NCI-H2081 treated with DMSO at 0.1 percent for 48 hours (cell line): ENCODE measurements at regions not wholly inside any gene's neighbourhood (a gene's known extent, or its start where the extent isn't known, plus 50 kb on each side); places are given as distances from the start of the nearest gene placed in this dataset.
"Not testable (repeated sequence)": the region's sequence is repeated elsewhere in the genome, so short reads cannot be mapped to it uniquely, and the experiment has no call there.

ENCODE experiments used
- DNase-seq: peaks from one replicate; lab custom pipeline; 2025; lab: John Stamatoyannopoulos, UW

DNA sequence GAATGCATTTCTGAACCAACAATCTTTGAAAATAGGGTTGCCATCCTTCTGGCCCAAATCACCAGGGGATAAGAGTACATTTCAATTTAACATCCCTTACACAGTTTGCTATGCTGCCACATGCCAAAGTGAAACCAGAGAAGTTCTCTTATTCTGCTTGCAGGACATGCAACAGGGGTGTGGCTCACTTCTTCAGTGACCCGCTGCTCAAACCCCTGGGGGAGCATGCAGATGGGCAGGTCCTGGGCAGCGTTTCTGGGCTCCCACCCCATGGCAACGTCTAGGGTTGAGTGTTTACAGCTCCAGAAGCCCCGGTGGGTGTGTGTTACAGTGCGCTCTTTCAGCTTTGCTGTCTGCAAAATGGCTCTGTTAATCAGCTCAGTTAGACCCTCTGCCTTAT, 1306.3 kb upstream of the TMEM132C start:
- DNase-seq = no peak

- no peak for DNase-seq
These were observed 1303.1 kb upstream of the TMEM132C start for GRCh38 chr12:126963825-126964224.

DNA sequence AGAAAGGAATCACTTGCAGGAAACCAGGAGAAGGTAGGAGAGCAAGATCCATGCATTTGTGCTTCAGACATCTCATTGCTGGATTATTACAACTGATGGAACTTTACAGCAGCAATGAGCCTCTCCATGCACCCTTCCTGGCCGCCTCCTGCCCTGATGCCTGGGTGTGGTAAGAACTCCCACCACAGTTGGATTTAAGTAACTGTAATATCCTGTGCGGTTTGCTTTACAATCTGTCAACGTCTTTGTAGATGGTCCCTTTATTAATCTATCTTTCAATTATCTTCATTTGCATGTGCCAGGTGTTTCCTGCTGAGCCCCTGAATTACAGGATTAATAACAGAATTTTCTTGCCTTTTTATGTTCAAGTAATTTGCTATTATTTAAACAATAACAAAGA, 1300.5 kb upstream of the TMEM132C start:
- DNase-seq = no peak

GRCh38 chr12:126967152-126967551, 1299.8 kb upstream of the TMEM132C start:
- DNase-seq = no peak

- no peak for DNase-seq
These were observed 1292.2 kb upstream of the TMEM132C start for GRCh38 chr12:126974779-126975178.

- DNase-seq = no peak
These were observed 1290.4 kb upstream of the TMEM132C start for GRCh38 chr12:126976579-126976978.

GRCh38 chr12:126979564-126979963, 1287.4 kb upstream of the TMEM132C start:
- not testable (repeated sequence) for DNase-seq

GRCh38 chr12:126982707-126983106, 1284.3 kb upstream of the TMEM132C start:
- no peak for DNase-seq

GRCh38 chr12:126983735-126984134, 1283.2 kb upstream of the TMEM132C start:
- DNase-seq = not testable (repeated sequence)

DNA sequence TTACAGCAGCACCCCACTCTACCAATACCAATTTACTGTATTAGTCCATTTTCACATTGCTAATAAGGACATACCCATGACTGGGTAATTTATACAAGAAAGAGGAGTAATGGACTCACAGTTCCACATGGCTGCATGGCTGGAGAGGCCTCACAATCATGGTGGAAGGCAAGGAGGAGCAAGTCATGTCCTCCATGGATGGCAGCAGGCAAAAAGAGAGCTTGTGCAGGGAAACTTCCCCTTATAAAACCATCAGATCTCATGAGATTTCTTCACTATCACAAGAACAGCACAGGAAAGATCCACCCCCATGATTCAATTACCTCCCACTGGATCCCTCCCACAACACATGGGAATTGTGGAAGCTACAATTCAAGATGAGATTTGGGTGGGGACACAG, 1281.3 kb upstream of the TMEM132C start:
- not testable (repeated sequence) for DNase-seq

- no peak for DNase-seq
These were observed 1277.4 kb upstream of the TMEM132C start for GRCh38 chr12:126989532-126989931.

- DNase-seq = no peak
These were observed 1273.1 kb upstream of the TMEM132C start for GRCh38 chr12:126993898-126994297.

DNA sequence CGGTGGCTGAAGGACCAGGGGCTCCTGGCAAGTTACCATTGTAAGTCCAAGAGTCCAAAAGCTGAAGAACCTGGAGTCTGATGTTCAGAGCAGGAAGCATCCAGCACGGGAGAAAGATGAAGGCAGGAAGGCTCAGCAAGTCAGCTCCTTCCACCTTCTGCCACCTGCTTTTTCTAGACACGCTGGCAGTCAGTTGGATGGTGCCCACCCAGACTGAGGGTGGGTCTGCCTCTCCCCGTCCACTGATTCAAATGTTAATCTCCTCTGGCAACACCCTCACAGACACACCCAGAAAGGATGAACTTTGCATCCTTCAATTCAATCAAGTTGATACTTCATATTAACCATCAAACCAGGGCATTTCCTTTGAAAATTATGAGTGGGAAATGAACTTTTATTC, 1272.4 kb upstream of the TMEM132C start:
- DNase-seq = no peak

DNA sequence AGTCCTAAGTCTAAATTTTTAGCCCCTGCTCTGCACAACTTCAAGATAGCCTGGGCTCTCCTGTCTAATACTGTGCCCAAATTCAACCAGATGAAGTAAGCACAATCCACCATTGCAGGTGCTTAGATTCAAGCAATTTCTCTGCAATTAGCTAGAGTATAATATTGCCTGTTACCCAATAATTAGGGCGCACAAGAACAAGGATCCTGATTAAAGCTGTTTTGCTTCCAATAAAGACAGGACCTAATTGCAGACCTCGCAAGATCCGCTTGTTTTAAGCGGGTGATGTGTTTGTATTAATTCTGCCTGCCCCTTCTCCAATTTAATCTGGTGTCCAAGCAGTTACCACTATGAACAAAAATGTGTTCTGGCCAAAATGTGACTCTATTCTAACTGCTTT, 1268.9 kb upstream of the TMEM132C start:
- DNase-seq = no peak

DNA sequence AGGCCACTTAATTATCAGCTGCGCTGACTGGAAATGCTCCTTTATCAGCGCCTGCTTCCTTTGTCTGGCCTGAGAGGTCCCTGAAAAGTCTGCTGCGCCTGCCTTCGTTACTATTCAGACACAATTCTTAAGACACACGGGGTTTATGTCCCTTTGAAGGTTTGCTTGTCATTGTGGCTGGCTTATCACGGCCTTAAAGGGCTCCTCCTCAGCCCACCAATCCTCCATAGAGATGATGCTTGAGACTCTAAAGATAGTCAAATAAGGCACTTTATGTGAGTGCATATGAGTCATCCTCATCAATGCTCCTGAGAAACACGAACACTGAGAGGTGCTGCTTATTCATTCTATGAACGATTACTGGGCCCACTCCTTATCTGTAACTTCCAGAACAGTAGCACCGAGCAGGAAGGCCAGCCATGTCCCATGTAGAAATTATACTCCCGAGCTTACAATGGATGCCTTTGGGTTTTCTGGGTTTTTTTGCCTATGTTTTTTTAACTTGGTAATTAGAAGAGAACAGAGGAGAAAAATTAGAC, 1268.2 kb upstream of the TMEM132C start:
- DNase-seq = no peak

DNA sequence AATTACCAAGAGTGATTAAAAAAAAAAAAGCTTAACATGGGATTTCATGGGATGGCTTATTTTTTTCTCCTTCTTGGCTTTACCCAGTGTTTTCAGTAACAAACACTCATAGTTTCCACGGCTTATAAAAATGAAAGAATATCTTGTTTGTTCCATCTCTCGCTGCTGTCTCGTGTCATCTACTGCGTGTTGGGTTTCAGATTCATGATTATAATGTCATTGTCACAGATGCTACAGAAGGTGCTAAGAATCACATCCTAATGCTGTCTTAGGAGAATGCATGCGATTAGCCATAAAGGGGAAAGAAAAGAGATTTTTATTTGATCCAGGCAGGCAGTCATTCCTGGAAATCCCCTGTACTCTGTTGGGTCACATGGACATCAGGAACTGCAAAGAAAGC, 1267.6 kb upstream of the TMEM132C start:
- no peak for DNase-seq

DNA sequence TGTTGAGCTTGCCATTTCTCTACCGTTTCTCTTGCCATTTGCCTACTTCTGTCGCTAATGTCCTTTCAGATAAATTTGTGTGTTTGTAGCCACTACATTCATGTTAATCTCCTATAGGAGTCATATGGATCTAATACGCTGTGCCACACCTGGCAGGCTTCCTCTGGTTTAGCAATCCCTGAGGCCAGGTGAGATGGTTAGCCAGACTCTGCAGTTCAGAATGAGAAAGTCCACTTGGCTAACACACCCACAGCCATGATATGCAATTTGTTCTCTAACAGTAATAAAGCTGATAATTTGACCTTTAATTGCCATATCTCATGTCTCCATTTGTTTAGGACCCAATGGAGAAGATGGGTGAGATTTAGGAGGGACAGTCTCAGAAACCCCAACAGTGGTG, 1261.6 kb upstream of the TMEM132C start:
- DNase-seq = no peak

DNA sequence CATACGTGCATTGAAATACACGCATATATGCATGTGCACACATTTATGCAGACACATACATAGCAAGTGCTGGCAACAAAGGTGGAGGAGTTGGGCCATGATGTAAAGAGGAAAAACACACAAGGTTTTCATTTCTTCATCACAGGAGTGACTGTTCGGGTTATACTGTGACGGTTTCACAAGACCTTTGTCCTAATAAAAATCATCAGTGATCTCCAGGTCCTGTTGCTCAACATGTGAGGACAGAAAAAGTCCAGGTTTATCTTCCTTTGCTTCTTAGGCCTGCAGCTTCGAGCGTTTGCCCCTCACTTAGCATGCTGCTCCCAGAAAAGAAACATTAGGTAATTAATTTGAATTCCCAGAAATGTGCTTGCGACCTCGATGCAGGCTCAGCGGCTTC, 1260.0 kb upstream of the TMEM132C start:
- DNase-seq = no peak

GRCh38 chr12:127008755-127009403, 1258.1 kb upstream of the TMEM132C start:
- DNase-seq = no peak

DNA sequence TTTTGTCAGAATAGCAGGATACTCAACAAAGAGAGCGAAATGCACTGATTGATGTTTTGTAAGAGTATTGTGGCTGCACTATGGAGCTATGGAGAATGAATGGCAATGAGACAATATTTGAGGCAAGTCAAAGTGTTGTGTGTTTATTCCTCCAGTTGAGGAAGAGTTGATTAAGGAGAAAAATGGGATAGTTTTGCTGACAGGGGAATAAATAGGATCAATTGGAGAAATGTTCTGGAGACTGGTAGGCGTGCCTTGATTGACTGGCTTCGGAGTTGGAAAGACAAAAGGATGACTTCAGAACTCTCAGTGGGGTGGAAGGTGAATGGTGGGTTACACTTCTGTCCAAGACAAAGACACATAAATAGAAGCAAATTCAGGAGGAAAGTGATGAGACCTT, 1254.9 kb upstream of the TMEM132C start:
- no peak for DNase-seq

GRCh38 chr12:127013197-127013596, 1253.8 kb upstream of the TMEM132C start:
- no peak for DNase-seq

DNA sequence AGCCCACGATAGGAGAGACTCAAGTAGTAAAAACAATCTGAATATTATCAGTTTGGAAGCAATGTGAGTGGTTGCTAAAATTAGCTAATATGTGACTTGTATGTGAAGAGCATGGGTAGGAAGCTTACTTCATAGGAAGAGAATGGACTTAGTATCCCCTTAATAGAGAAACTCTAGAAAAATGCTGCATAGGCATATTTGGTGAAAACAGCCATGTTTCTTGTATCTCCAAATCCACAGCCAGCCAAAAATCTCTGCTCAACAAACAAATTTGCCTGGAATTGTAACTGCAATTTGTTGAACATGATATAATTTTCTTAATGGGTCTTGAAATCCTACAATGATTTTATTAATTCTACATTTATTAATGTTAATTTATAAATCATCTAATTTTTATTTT, 1252.9 kb upstream of the TMEM132C start:
- DNase-seq = no peak

- no peak for DNase-seq
These were observed 1242.2 kb upstream of the TMEM132C start for GRCh38 chr12:127024791-127025190.

GRCh38 chr12:127025545-127025944, 1241.4 kb upstream of the TMEM132C start:
- DNase-seq = no peak
